ENCODE measurements at regions not wholly inside any gene's neighbourhood (a gene's known extent, or its start where the extent isn't known, plus 50 kb on each side); places are given as distances from the start of the nearest gene placed in this dataset.
A peak's percentile ranks its signal among the peaks of the same experiment; 100 is the strongest.
"Not testable (repeated sequence)": the region's sequence is repeated elsewhere in the genome, so short reads cannot be mapped to it uniquely, and the experiment has no call there.

DNA sequence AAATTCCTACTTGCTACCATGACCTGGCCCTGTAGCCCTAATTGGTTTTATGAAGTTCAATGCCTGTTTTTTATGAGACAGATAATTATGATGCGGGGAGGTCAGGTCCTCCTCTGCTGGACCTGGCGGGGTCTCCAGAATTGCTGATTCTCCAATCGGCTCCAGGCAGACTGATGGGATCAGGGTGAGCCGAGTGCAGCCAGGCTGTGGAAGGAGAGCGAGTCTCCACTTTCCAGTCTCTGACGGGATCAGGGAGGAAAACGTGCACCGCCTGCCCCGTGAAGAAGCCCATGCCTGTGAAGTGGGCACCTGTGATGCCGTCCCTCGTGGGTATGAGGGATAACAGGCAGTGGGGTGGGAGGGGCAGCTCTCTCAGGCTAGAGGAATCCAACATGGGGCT lies 71.5 kb upstream of the HSPA9 start:
- DNase-seq = no peak

DNA sequence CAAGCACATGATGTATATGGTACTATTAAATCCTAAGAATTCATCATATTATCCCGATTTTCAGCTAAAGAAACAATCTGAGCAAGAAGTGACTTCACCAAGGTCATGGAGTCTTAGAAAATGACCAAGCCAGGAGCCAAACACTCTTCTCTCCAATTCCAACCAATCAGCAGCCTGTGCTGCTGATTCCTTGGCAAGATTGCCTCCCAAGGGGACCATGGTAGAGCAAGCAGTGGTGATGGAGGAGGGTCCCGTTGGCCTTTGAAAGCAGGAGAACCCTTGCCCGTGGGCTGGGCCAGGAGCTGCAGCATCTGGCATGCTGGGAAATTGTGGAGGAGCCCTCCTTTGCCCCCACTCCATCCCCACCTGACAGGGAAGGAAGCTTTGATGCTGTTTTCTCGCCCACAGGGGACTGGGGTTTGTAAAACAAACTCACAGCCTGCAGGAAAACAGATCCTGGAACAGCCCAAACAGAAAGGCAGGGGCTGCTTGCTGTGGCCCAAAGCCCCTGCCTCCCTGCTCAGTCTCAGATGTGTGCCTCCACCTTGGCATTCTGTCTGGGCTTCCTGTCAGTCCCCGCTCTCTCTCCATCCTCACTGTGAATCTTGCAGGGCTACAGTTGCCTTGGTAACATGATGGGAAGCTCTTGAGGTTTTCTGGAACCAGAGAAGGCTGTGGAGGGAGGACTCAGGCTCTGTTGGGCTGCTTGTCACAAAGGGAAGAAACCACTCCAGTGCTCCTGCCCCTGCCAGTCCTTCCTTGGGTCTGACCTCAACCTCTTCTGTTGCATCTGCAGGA lies 70.8 kb upstream of the HSPA9 start:
- no peak for DNase-seq

DNA sequence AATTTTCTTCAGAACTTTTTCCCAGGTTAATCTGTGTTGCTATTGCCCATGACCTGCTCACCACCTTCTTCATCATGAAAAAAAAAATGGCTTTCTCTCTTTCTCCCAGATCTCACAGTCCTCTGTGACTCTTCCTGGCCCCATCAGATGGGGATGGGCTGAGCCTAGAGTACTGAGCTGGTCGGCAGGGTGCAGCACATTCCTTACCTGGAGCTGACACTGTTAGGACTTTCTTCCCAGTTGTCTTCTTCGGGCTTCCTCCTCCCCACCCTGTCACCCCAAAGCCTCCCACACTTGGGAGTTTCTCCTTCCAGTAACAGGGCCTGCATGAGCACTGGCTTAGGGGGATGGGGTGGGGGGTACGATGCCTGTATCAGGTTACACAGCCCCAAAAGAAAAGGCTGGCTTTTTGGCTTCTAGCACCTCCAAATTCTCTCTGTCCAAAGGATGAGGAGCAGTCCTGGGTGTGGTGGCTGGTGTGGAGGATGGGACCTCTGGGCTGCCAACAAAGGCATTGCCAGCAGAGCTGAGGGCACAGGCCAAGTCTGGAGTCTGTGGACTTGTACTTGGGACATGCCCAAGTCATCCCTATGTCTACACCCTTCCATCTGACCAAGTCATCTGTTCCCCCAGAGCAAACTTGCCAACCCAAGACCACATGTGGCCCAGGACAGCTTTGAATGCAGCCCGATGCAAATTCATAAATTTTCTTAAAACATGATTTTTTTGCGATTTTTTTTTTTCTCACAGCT lies 68.0 kb upstream of the HSPA9 start:
- peak in 1 of 2 experiments; percentile 16 for DNase-seq

DNA sequence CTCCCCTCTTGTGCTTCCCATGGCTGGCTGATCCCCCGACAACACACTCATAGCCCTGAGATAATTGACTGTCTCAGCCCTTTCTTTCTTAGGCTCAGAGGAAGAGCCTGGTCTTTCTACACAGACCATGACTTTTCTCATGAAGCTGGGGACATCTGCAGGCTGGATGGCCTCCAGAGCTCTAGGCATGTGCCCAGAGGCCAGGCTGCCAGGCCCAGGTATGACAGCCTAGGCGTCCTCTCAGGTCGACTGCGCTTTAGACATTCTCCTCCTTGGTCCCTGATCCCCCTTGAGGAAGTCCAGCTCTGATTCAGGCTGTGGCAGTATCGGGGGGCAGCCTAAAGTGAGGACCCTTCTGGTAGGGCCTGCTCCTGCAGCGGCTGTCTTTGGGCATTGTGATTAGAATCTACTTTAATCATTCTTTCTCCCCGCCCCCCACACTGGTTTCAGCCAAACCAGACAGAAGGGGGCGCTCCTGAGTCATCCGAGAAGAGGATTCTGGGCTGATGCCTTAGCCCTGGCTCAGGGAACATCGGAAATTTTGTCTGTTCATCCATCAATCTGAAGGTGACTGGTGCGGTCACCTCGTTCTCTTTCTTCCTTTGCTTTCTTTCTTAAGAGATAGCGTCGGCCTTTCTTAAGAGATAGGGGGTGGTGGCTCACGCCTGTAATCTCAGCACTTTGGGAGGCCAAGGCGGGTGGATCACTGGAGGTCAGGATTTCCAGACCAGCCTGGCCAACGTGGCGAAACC lies 66.5 kb upstream of the HSPA9 start:
- DNase-seq = peak; percentile 27 to 93

DNA sequence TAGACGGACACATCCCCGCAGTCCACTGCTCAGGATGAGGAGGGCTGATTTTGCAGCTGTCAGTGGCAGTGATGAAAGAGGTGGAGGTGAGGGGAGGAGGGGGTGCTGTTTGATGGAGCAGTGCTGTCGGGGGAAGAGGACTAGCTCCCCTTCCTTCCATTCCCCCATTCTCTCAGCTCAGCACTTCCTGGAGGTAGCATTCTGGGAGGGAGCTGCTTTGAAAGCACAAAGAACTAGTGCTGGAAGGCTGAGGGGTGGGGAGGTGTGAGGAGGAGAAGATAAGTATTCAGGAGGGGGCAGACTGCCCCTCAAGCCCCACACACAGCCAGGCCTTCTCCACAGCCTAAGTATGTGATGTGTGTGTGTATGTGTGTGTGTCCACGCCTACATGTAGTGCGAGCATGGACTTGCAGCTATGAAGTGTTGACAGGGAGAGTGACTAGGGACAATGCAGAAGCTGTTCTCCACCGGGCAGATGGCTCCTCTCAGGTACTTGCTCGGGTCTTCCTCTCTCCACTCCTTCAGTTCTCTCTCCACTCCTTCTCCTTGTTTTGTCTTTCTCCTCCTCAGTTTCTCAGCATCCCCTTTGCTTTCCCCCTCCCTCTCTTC lies 65.5 kb upstream of the HSPA9 start:
- DNase-seq = no peak

DNA sequence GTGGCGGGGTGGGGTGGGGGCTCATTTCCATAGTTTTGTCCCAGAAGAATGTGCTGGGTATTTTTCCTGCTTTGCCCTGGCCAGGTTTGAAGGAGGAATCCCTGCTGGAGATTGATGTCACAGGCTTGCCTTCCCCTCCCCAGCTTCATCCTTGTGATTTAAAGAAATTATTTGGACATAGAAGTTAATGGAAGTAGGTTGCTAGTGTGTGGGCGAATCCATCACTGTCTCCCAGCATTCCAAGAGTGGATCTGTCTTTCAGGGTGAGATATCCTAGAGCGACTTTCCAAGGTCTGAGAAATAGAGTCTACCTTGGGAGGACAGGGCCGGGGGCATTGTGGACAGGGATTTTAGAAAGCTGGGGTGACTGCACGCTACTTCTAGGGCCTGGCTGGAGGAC lies 64.9 kb upstream of the HSPA9 start:
- no peak for DNase-seq

DNA sequence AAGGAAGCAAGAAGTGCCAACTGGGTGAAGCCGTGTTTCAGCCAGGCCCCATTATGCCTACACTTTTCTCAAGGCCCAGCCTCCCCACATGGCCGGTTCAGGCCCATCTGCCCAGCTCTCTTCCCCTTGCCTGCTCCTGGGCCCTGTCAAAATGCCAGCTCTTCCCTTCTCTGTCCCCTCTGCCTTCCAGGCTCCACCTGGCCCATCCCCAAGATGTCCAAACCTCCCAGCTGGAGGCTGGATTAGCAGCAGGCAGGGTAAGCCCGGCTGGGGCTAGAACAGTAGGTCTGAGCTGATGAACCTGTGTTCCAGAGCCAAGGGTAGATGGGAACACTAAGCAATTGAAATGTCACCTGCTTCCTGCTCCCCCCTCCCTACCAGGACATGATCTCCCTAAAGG lies 64.1 kb upstream of the HSPA9 start:
- no peak for DNase-seq

DNA sequence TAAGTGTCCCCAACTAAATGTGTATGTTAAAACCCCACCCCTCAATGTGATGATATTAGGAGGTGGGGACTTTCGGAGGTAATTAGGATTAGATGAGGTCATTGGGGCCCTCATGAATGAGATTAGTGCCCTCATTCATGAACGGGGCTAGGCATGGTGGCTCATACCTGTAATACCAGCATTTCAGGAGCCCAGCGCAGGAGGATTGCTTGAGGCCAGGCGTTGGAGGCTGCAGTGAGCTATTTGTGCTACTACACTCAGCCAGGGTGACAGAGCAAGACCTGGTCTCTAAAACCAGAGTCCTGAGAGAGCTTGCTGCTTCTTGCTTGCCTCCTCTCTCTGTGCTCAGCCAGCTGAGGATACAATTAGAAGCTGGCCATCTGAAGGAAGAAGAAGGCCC lies 62.1 kb upstream of the HSPA9 start:
- DNase-seq = no peak

DNA sequence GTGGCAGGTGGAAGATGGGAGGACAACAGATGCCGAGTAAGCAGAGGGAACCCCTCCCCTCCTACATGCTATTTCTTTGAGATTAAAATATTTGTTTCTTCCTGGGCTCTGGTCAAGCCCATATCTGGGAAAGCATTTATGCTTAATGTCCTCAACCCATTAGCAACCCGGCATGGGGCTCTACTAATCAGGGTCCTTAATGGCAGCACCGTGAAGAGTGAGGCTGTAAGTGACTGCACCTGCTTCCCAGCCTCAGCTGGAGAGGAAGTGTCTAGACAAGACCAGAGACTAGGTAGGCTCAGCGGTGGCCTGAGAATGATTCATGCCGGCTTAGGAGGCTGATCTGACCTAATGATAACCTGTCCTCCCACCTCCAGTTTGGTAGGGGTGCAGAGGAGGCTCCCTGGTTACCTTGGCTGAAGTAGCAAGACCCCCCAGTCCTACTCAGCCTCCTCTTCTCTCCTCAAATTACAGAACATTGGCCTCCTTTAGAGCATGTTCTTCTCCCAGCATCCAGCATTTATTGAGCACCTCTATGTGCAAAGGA lies 61.3 kb upstream of the HSPA9 start:
- no peak for DNase-seq

DNA sequence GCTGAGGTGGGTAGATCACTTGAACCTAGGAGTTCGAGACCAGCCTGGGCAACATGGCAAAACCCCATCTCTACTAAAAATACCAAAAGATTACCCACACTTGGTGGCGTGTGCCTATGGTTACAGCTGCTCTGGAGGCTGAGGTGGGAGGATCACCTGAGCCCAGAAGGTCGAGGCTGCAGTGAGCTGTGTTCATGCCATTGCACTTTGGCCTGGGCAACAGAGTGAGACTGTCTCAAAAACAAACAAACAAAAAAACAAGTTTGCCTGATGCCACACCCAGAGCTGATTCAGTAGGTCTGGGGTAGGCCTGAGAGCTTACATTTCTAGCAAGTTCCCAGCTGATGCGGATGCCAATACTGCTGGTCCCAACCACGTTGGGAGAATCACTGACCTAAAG lies 60.5 kb upstream of the HSPA9 start:
- no peak for DNase-seq

DNA sequence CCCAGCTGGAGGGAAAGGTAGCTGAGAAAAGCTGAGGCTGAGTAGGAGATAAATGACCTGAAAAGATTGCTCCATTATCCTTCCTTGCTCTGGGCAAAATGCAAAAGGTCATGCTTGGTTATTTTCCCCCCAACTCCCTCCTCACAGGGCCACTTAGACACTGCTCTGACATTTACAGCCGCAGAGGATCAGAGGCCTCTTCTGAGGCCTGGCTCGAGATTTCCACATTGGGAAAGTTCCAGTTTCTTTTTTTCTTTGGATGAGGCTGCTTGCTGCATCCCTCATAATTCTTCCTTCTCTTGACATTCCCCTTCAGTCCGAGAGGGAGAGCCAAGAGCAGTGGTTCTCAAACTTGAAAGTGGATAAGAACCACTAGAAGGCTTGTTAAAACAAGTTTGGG lies 60.1 kb upstream of the HSPA9 start:
- no peak for DNase-seq

DNA sequence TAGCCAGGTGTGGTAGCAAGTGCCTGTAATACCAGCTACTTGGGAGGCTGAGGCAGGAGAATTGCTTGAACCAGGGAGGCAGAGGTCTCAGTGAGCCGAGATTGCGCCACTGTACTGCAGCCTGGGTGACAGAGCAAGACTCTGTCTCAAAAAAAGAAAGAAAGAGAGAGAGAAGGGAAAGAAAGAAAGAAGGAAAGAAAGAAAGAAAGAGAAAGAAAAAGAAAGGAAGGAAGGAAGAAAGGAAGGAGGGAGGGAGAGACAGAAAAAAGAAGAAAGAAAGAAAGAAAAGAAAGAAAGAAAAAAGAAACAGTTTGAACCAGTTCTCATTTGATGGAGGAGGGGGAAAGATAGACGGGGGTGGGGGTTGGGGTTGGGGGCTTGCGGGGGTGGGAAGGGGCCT lies 59.6 kb upstream of the HSPA9 start:
- DNase-seq = not testable (repeated sequence)

DNA sequence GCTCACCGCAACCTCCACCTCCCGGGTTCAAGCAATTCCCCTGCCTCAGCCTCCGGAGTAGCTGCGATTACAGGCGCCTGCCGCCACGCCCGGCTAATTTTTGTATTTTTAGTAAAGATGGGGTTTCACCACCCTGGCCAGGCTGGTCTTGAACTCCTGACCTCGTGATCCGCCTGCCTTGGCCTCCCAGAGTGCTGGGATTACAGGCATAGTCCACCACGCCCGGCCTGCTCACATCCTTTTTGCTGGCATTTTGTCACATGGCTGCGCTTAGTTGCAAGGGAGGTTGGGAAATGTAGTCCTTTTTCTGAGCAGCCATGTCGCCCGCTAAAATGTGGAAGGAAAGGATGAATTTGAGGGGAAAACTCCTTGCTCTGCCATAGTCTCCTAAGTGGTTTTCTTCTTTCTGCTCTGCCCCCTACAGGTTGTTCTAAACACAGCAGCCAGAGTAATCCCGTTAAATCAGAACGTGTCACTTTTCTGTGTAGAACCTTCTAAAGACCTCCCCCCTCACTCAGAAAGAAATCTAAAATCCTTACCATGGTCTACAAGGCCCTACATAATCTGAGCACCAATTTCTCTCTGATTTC lies 57.8 kb upstream of the HSPA9 start:
- peak in 1 of 2 experiments; percentile 44 for DNase-seq

DNA sequence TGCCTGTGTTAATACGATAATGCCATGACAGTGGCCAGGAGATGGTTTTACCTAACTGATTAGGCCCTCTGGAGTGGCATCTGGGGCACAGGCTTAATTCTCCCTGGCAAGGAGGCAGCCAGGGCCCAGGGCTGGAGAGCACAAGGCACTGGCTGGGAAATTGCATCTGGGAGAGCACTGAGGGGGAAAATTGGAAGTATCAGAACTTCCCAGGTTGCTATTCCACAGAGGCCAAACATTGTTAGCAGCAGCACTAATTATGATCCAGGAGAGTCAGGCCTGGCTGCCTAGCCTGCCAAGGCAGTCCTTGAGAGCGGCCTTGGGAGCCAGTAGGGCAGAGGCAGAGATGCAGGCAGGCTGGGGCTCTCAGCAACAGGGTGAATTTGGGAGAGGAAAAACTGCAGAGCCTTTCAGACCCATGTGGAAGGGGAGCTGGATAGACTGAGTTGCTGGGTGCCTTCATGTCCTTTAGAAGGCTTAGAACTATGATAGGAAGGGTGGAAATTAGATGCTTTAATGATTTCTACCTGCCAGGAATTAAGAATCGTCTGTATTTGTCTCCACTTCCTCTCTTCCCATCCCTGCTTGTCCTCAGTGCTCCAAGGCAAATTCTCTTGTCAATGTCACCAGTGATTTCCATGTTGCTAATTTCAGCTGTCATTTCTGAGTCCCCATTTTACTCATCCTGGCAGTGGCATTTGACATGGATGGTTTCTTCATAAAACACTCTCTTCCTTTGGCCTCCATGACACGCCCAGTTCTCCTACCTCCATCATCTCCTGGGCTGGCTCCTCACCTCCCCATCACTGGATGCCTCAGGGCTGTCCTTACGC lies 56.1 kb upstream of the HSPA9 start:
- no peak for DNase-seq

DNA sequence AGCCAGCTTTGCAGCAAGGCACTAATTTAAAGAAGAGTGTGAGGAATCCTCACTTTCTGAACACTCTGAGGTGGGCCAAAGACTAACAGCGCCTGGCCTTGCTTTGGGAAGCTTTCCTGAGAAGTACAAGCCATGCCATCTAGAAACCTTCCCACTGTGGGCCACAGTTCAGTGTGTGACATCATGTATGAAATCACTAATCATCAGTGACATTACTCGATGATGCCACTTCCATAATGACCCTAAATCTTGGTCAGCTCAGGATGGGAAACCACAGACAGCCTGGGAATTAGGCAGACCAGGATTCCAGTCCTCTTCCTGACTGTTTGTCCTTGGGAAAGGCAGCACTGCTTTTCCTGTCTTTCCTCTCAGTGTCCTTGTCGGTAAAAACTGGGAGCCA lies 54.2 kb upstream of the HSPA9 start:
- DNase-seq = no peak

DNA sequence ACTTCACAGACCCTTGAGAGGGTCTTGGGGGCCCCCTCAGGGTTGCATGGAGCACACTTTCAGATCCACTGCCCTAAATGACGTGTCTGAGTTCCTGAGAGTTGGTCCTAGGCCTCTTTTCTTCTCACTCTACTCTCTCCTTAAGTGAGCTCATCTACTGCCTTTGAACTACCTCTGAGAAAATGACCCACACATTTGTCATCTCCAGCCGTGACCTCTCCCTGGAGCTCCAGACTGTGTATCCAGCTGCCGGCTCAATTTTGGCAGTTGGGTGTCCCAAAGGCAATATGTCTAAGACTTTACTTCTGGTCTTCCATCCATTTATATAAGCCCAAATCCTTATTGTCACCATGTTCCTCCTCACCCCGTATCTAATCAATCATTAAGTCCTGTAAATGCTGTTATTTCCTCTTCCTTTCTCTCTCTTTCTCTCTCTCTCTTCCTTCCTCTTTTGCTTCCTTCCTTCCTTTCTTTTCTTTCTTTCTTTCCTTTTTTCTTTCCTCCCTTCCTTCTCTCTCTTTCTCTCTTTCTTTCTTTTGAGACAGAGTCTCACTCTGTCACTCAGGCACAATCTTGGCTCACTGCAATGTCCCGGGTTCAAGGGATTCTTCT lies 51.2 kb upstream of the HSPA9 start:
- no peak for DNase-seq

DNA sequence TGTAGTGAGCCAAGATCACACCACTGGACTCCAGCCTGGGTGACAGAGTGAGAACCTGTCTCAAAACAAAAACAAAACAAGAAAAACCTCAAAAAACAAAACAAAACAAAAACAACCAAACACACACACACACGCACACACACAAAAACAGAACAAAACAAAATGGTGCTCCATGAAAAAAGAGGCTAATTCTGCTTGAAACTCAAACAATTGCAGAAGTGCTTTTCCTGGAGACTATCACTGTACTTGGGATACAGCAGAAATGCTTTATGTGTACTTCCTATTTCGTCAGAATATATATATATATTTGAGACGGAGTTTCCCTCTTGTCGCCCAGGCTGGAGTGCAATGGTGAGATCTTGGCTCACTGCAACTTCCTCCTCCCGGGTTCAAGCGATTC lies 49.9 kb upstream of the HSPA9 start:
- no peak for DNase-seq

Measured in NCI-H526 (cell line).